Lower leg skin (tissue), 4 donors: ENCODE measurements at regions not wholly inside any gene's neighbourhood (a gene's known extent, or its start where the extent isn't known, plus 50 kb on each side); places are given as distances from the start of the nearest gene placed in this dataset.

Source experiments
- DNase-seq, 2 donors: peaks; one replicate each; pipeline ENCODE4 v3.0.0-alpha.2; 2019; ENCODE audit warnings: low spot score in 2 of 2
- H3K4me3 ChIP-seq: fragments of 200-600 bp; sonication (generic); 2 replicates; pipeline ENCODE4 v1.5.1; 2017; ENCODE audit warnings: mild to moderate bottlenecking, low read depth; ENCODE audit not compliant: poor library complexity, severe bottlenecking
- CTCF ChIP-seq, 3 donors: fragments of 450-650 bp; IDR thresholded peaks; one replicate each; pipeline ENCODE4 v1.5.1; 2016; ENCODE audit warnings: antibody characterized with exemption in 3 of 3, mild to moderate bottlenecking in 3 of 3, moderate library complexity in 2 of 3
- POLR2A ChIP-seq, 2 donors: fragments of 450-650 bp; IDR thresholded peaks; one replicate each; pipeline ENCODE4 v1.6.1; 2016 to 2017; ENCODE audit warnings: antibody characterized with exemption in 2 of 2, mild to moderate bottlenecking in 1 of 2, moderate library complexity in 1 of 2
- WGBS, 2 donors: methylation state at CpG; one replicate each; pipeline ENCODE4 v1.1.5; 2018; 5-methylcytosine and 5-hydroxymethylcytosine counted together
- intact Hi-C: fragments of 100-400 bp; cut with DNase I; formaldehyde crosslinking; loops from one replicate; pipeline ENCODE4 v1.15.0; 2023; ENCODE audit warnings: low total_unique reads

DNA sequence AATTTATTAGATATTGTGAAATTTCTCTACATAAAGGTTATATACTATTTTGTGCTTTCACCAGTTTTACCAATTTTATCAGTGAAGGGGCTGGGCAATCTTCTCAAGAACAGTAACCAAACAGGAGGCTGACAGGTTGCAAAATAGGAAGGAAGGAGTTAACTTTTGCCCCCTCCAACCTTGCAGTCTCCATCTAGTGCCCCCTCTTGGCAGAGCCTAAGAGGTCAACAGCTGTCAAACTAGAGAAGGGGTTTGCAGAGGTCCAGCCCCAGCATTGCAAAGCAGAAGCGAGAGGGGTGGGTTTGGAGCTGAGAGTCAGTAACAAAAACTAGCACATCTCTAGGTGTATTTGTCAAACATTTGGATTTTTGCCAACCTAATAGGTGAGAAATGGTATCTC, 391.0 kb downstream of the CDC5L start:
- TF ChIP-seq POLR2A (IDR thresholded peaks at IDR 0.05) (no peak), CTCF (IDR thresholded peaks at IDR 0.05) (no peak)
- no peak overlapping the region for H3K4me3 ChIP-seq
- DNase-seq = no peak
- 91 to 94% methylated on average over 1 of the region's 1 CpG for WGBS, 2 donors
- intact Hi-C loops = no loop called here
